H1 (cell line): ENCODE measurements at regions not wholly inside any gene's neighbourhood (a gene's known extent, or its start where the extent isn't known, plus 50 kb on each side); places are given as distances from the start of the nearest gene placed in this dataset.

ENCODE experiments used
- CTCF ChIA-PET: fragments of 300-600 bp; sonication (Branson Sonifier 250); formaldehyde crosslinking; loops from one replicate; lab custom pipeline; 2021; ENCODE audit not compliant: partially characterized antibody; lab: Charles Lee
- POLR2A ChIA-PET: fragments of 300-600 bp; sonication (Branson Sonifier 250); formaldehyde crosslinking; loops from one replicate; lab custom pipeline; 2021; ENCODE audit warnings: inconsistent platforms; ENCODE audit not compliant: partially characterized antibody; lab: Charles Lee
- DNase-seq, 2 experiments: peaks; one replicate each; pipeline versions ENCODE4 v3.0.0 to v3.0.0-alpha.2; 2010 to 2022; ENCODE audit warnings: low spot score in 2 of 2, low read depth in 1 of 2, mixed read lengths in 1 of 2
- FAIRE-seq: peaks from 2 replicates; lab custom pipeline; 2011; peaks lifted over from hg19 to GRCh38; lab: Jason Lieb, UNC
- H2AFZ ChIP-seq: 2 replicates; pipeline ENCODE4 v1.8.1; 2012; ENCODE audit warnings: low read length, inconsistent platforms
- H2AK5ac ChIP-seq: 2 replicates; pipeline ENCODE4 v1.6.1; 2013; ENCODE audit warnings: low read depth, low read length
- H2BK120ac ChIP-seq: replicated peaks from 2 replicates; pipeline ENCODE3; 2013; ENCODE audit warnings: low read depth, low read length, inconsistent platforms
- H2BK12ac ChIP-seq: 2 replicates; pipeline ENCODE4 v1.6.1; 2013; ENCODE audit warnings: low read depth, low read length
- H2BK15ac ChIP-seq: 2 replicates; pipeline ENCODE4 v1.6.1; 2013; ENCODE audit warnings: low read length
- H2BK20ac ChIP-seq: 2 replicates; pipeline ENCODE4 v1.6.1; 2013; ENCODE audit warnings: low read length
- H2BK5ac ChIP-seq: 2 replicates; pipeline ENCODE4 v1.6.1; 2013; ENCODE audit warnings: low read depth, low read length
- H3K14ac ChIP-seq: 2 replicates; pipeline ENCODE4 v1.6.1; 2013; ENCODE audit warnings: inconsistent platforms; ENCODE audit not compliant: insufficient read length
- H3K18ac ChIP-seq: 2 replicates; pipeline ENCODE4 v1.6.1; 2013; ENCODE audit warnings: low read length; ENCODE audit errors: extremely low read depth
- H3K23ac ChIP-seq: 2 replicates; pipeline ENCODE4 v1.6.1; 2013; ENCODE audit warnings: inconsistent platforms; ENCODE audit not compliant: insufficient read length
- H3K23me2 ChIP-seq: 2 replicates; pipeline ENCODE4 v1.6.1; 2013; ENCODE audit warnings: low read depth, low read length
- H3K27ac ChIP-seq: 2 replicates; pipeline ENCODE4 v1.6.1; 2011; ENCODE audit warnings: low read depth, low read length, inconsistent platforms
- H3K27me3 ChIP-seq, 4 experiments: replicated peaks in 1 of 4; 1 replicate in 1 of 4; 2 replicates in 3 of 4; pipeline versions ENCODE4 v1.6.1 to v1.8.1; 2011 to 2013; ENCODE audit warnings: low read length in 3 of 4, mild to moderate bottlenecking in 3 of 4, inconsistent platforms in 2 of 4, mixed read lengths in 2 of 4, moderate library complexity in 1 of 4; ENCODE audit not compliant: control insufficient read depth in 3 of 4, insufficient read depth in 3 of 4; ENCODE audit errors: extremely low read depth in 1 of 4
- H3K36me3 ChIP-seq, 4 experiments: 2 replicates each; pipeline versions ENCODE4 v1.6.1 to v1.8.1; 2011 to 2013; ENCODE audit warnings: mild to moderate bottlenecking in 4 of 4, low read length in 3 of 4, moderate library complexity in 2 of 4, control low read depth in 1 of 4, inconsistent platforms in 1 of 4; ENCODE audit not compliant: insufficient read depth in 4 of 4, control insufficient read depth in 2 of 4
- H3K4ac ChIP-seq: replicated peaks from 2 replicates; pipeline ENCODE3; 2013; ENCODE audit warnings: low read length, low read depth, mixed read lengths, inconsistent platforms; ENCODE audit not compliant: insufficient read length
- H3K4me1 ChIP-seq, 4 experiments: replicated peaks in 1 of 4; 1 replicate in 1 of 4; 2 replicates in 3 of 4; pipeline versions ENCODE4 v1.6.1 to v1.8.1; 2011 to 2013; ENCODE audit warnings: low read length in 3 of 4, inconsistent platforms in 2 of 4, mixed read lengths in 1 of 4; ENCODE audit not compliant: insufficient read depth in 4 of 4, control insufficient read depth in 3 of 4
- H3K4me2 ChIP-seq, 2 experiments: 2 replicates each; pipeline versions ENCODE4 v1.6.1 to v1.8.1; 2011 to 2013; ENCODE audit warnings: low read depth in 2 of 2, low read length in 2 of 2, control low read depth in 1 of 2, inconsistent platforms in 1 of 2, mild to moderate bottlenecking in 1 of 2; ENCODE audit not compliant: insufficient read depth in 1 of 2
- H3K4me3 ChIP-seq, 4 experiments: fragments of 200-600, 300-600 bp in 1 of 4; sonication (generic), shearing (Covaris generic), sonication (Bioruptor Twin) in 1 of 4; 2 replicates each; pipeline versions ENCODE4 v1.5.1 to v1.8.1; 2011 to 2016; ENCODE audit warnings: low read length in 4 of 4, low read depth in 3 of 4, control low read depth in 2 of 4, inconsistent platforms in 2 of 4, mild to moderate bottlenecking in 2 of 4, mixed read lengths in 1 of 4, moderate library complexity in 1 of 4; ENCODE audit not compliant: insufficient read depth in 2 of 4; ENCODE audit errors: extremely low read depth in 1 of 4
- H3K56ac ChIP-seq: replicated peaks from 2 replicates; pipeline ENCODE3; 2013; ENCODE audit warnings: low read depth, mild to moderate bottlenecking, mixed read lengths, low read length, inconsistent platforms; ENCODE audit not compliant: insufficient read length
- H3K79me1 ChIP-seq: 2 replicates; pipeline ENCODE4 v1.6.1; 2013; ENCODE audit warnings: low read depth, low read length, control low read depth
- H3K79me2 ChIP-seq, 2 experiments: 2 replicates each; pipeline versions ENCODE4 v1.6.1 to v1.8.1; 2012 to 2013; ENCODE audit warnings: low read length in 2 of 2, mild to moderate bottlenecking in 2 of 2, inconsistent platforms in 1 of 2; ENCODE audit not compliant: insufficient read depth in 2 of 2, control insufficient read depth in 1 of 2
- H3K9ac ChIP-seq, 4 experiments: replicated peaks in 1 of 4; 1 replicate in 1 of 4; 2 replicates in 3 of 4; pipeline versions ENCODE4 v1.6.1 to v1.8.1; 2011 to 2013; ENCODE audit warnings: low read depth in 3 of 4, low read length in 3 of 4, control low read depth in 2 of 4, mild to moderate bottlenecking in 2 of 4, moderate library complexity in 2 of 4, inconsistent platforms in 1 of 4; ENCODE audit errors: extremely low read depth in 1 of 4
- H3K9me3 ChIP-seq, 2 experiments: 2 replicates each; pipeline versions ENCODE4 v1.6.1 to v1.8.1; 2012 to 2013; ENCODE audit warnings: mild to moderate bottlenecking in 2 of 2, moderate library complexity in 2 of 2, control low read depth in 1 of 2, inconsistent platforms in 1 of 2, low read depth in 1 of 2, low read length in 1 of 2, mixed read lengths in 1 of 2; ENCODE audit not compliant: insufficient read depth in 2 of 2
- H4K20me1 ChIP-seq, 2 experiments: replicated peaks in 1 of 2; 2 replicates each; pipeline versions ENCODE3 to v1.8.1; 2011 to 2013; ENCODE audit warnings: inconsistent platforms in 2 of 2, low read length in 2 of 2, mild to moderate bottlenecking in 1 of 2; ENCODE audit not compliant: insufficient read depth in 2 of 2, control insufficient read depth in 1 of 2
- H4K5ac ChIP-seq: 2 replicates; pipeline ENCODE4 v1.6.1; 2013; ENCODE audit warnings: low read length, low read depth, mixed read lengths, inconsistent platforms; ENCODE audit not compliant: insufficient read length
- H4K8ac ChIP-seq: 2 replicates; pipeline ENCODE4 v1.8.0; 2013; ENCODE audit warnings: mild to moderate bottlenecking, moderate library complexity, low read length, inconsistent platforms; ENCODE audit not compliant: insufficient read depth; ENCODE audit errors: extremely low read depth
- H4K91ac ChIP-seq: replicated peaks from 2 replicates; pipeline ENCODE3; 2013; ENCODE audit warnings: low read length, mixed read lengths, inconsistent platforms; ENCODE audit not compliant: insufficient read length
- POU5F1 ChIP-seq: IDR thresholded peaks from 2 replicates; pipeline ENCODE4 v1.6.1; 2011; ENCODE audit warnings: low read depth, mild to moderate bottlenecking, low read length, moderate library complexity
- RAD21 ChIP-seq, 2 experiments: IDR thresholded peaks in 1 of 2; conservative IDR thresholded peaks in 1 of 2; 2 replicates each; pipeline ENCODE4 v1.6.1; 2011; ENCODE audit warnings: low read depth in 2 of 2, low read length in 2 of 2, improper control_type of control experiment in 1 of 2, inconsistent platforms in 1 of 2, mild to moderate bottlenecking in 1 of 2, moderate library complexity in 1 of 2
- RNF2 ChIP-seq: fragments of 200-900, 300-1000 bp; sonication (generic); IDR thresholded peaks from 2 replicates; pipeline ENCODE4 v1.7.1; 2016; ENCODE audit warnings: borderline replicate concordance, low read depth, mild to moderate bottlenecking, antibody characterized with exemption, low read length; ENCODE audit not compliant: poor library complexity, severe bottlenecking; ENCODE audit errors: missing control alignments
- SP4 ChIP-seq: IDR thresholded peaks from 2 replicates; pipeline ENCODE4 v1.6.1; 2012; ENCODE audit warnings: low read length, inconsistent platforms
- SUZ12 ChIP-seq: fragments of 200-600 bp; sonication (generic); IDR thresholded peaks from 2 replicates; pipeline ENCODE4 v1.6.1; 2012; ENCODE audit warnings: mild to moderate bottlenecking, inconsistent platforms, low read length, moderate library complexity, mixed read lengths
- WGBS, 2 experiments: shearing (Covaris generic) in 1 of 2; methylation state at CpG; one replicate each; pipeline versions ENCODE4 v1.1.6 to v1.1.7; 2013 to 2015; ENCODE audit warnings: low lambda C conversion rate in 2 of 2, mixed read lengths in 2 of 2, inconsistent platforms in 1 of 2, low coverage in 1 of 2, missing lambda C conversion rate in 1 of 2; ENCODE audit not compliant: insufficient replicate concordance in 2 of 2, insufficient coverage in 1 of 2, insufficient read length in 1 of 2; ENCODE audit errors: extremely low coverage in 1 of 2, missing lambda C conversion rate in 1 of 2; 5-methylcytosine and 5-hydroxymethylcytosine counted together

- Histone ChIP-seq H2BK12ac (no peak overlapping the region), H3K36me3 (no peaks in the 10 kb centered on the region), H3K27me3 (no peaks in the 10 kb centered on the region; a peak in 1 of 7 replicates), H3K4me1 (peaks cover 0 to 8% (median 1%) of the 10 kb centered on the region in 4 experiments; a peak in 3 of 7 replicates), H2BK120ac (no peak overlapping the region), H3K79me2 (no peaks in the 10 kb centered on the region), H4K91ac (peak overlapping the region; percentile 27), H3K9me3 (peaks cover 25 to 30% of the 10 kb centered on the region in 2 experiments), H3K4me3 (no peak overlapping the region), H2BK5ac (no peak overlapping the region), H2BK20ac (no peak overlapping the region), H2AK5ac (no peak overlapping the region; the same call in 1 of the 2 replicates), H4K8ac (no peak overlapping the region), H3K27ac (no peak overlapping the region), H4K20me1 (no peaks in the 10 kb centered on the region), H2BK15ac (0 out of 2 replicates have a peak overlapping the region, but pooled peaks have one; percentile 16), H3K79me1 (no peaks in the 10 kb centered on the region), H4K5ac (no peak overlapping the region), H2AFZ (no peak overlapping the region), H3K4me2 (no peak overlapping the region), H3K14ac (no peak overlapping the region), H3K18ac (no peak overlapping the region; the same call in 1 of the 2 replicates), H3K23ac (no peak overlapping the region), H3K56ac (no peak overlapping the region), H3K23me2 (peaks cover 5% of the 10 kb centered on the region; the same call in 1 of the 2 replicates), H3K4ac (peak overlapping the region; percentile 53), H3K9ac (no peak overlapping the region)
- no peak for DNase-seq
- 93% methylated on average over 7 of the region's 7 CpGs; no CpG with 5 or more reads in 1 of the 2 experiments for WGBS, 2 experiments
- POLR2A ChIA-PET = no interaction called here
- CTCF ChIA-PET = no interaction called here
- no peak for FAIRE-seq
- no peak for TF ChIP-seq SP4
- no peak for TF ChIP-seq RNF2
- TF ChIP-seq SUZ12 = no peak
- TF ChIP-seq RAD21 (IDR thresholded peaks at IDR 0.05 in 1 of 2, conservative IDR thresholded peaks at IDR 0.05 in 1 of 2; ENCODE audit: low read depth in 2 of 2, low read length in 2 of 2) = no peak
- no peak for TF ChIP-seq POU5F1
Observed at GRCh38 chr9:135394131-135394530, 85.5 kb upstream of the PPP1R26 start.
